ENCODE measurements at regions not wholly inside any gene's neighbourhood (a gene's known extent, or its start where the extent isn't known, plus 50 kb on each side); places are given as distances from the start of the nearest gene placed in this dataset.

DNA sequence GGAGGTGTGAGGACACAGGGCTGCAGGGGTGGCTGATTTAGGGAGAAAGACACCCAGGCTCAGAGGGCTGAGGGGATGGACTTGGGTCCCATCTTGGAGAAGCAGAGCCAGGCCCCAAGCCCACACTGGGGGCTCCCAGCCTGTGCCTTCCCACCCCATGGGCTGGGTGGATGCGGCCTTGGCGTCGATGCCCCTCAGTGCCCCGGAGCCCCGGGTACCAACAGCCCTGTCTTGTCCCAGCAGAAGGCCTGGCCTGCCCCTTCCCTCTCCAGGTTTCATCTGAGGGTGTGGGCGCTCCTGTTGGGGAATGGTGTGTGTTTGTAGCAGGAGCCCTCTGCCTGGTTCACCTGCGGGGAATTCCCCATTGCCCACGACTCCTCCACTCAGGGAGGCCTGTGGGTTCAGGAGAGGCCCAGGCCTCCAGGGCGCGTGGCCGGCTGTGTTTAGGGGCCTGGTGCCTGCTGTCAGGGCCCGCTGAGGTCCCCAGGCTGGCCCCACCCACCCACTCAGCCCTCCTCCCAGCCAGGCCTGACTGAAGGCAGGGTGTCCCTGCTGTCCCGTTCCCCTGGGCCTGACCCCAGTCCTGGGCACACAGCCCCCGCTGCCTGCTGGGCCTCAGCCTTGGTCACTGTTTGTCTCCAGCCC lies 51.1 kb upstream of the BEGAIN start:
- Histone ChIP-seq H3K27me3 (ENCODE audit: insufficient read depth, poor library complexity, severe bottlenecking) (no peaks in the 10 kb centered on the region), H3K9me3 (ENCODE audit: severe bottlenecking) (no peaks in the 10 kb centered on the region), H3K36me3 (ENCODE audit: low read depth) (no peaks in the 10 kb centered on the region), H3K4me1 (ENCODE audit: insufficient read depth, poor library complexity, severe bottlenecking) (no peaks in the 10 kb centered on the region), H3K27ac (ENCODE audit: poor library complexity, severe bottlenecking) (no peak overlapping the region), H3K4me3 (ENCODE audit: severe bottlenecking) (no peak overlapping the region)
- no peak for ATAC-seq (ENCODE audit: low read depth)
- no peak for TF ChIP-seq CTCF (IDR thresholded peaks at IDR 0.05; ENCODE audit: poor library complexity, severe bottlenecking)
- DNase-seq (ENCODE audit: low spot score): no peak

GRCh38 chr14:100639280-100639679 lies 52.1 kb upstream of the BEGAIN start:
- Histone ChIP-seq H3K27me3 (ENCODE audit: insufficient read depth, poor library complexity, severe bottlenecking) (no peaks in the 10 kb centered on the region), H3K27ac (ENCODE audit: poor library complexity, severe bottlenecking) (no peak overlapping the region), H3K4me3 (ENCODE audit: severe bottlenecking) (no peak overlapping the region), H3K9me3 (ENCODE audit: severe bottlenecking) (no peaks in the 10 kb centered on the region), H3K36me3 (ENCODE audit: low read depth) (no peaks in the 10 kb centered on the region), H3K4me1 (ENCODE audit: insufficient read depth, poor library complexity, severe bottlenecking) (no peaks in the 10 kb centered on the region)
- no peak for DNase-seq (ENCODE audit: low spot score)
- no peak for TF ChIP-seq CTCF (IDR thresholded peaks at IDR 0.05; ENCODE audit: poor library complexity, severe bottlenecking)
- ATAC-seq (ENCODE audit: low read depth): no peak

- no peaks in the 10 kb centered on the region for H3K4me1 ChIP-seq (ENCODE audit: insufficient read depth, poor library complexity, severe bottlenecking)
- DNase-seq (ENCODE audit: low spot score): no peak
- no peaks in the 10 kb centered on the region for H3K27me3 ChIP-seq (ENCODE audit: insufficient read depth, poor library complexity, severe bottlenecking)
- no peak for ATAC-seq (ENCODE audit: low read depth)
- H3K27ac ChIP-seq (ENCODE audit: poor library complexity, severe bottlenecking): no peak overlapping the region
- H3K4me3 ChIP-seq (ENCODE audit: severe bottlenecking): no peak overlapping the region
- H3K9me3 ChIP-seq (ENCODE audit: severe bottlenecking): no peaks in the 10 kb centered on the region
- H3K36me3 ChIP-seq (ENCODE audit: low read depth): no peaks in the 10 kb centered on the region
- no peak for TF ChIP-seq CTCF (IDR thresholded peaks at IDR 0.05; ENCODE audit: poor library complexity, severe bottlenecking)
Observed at GRCh38 chr14:100640471-100641273, 53.5 kb upstream of the BEGAIN start.

DNA sequence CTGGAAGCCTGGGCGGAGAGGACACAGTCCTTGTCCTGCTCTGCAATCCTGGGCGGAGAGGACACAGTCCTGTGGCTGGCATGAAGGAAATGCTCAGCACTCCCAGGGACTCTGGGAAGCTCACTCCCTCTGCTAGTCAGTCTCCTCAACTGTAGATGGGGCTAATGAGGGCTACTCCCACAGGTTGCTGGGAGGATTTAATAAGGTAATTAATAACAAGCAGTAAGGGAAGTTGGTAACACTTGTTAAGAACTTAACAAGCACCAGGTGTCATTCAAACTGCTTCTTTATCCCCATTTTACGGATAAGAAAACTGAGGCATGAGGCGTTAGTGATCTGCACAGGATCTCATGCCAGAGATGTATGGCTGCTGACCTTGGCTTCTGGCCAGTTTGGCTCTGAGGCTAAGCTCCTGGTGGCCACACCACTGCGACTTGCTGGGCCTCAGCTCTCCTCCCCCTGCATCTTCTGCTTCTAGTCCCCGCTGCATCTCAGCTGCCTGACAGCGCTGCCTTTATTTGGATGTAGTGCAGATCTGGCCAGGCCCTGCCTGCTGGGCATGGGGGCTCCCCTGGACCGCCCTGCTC lies 54.1 kb upstream of the BEGAIN start:
- no peak overlapping the region for H3K27ac ChIP-seq (ENCODE audit: poor library complexity, severe bottlenecking)
- H3K4me1 ChIP-seq (ENCODE audit: insufficient read depth, poor library complexity, severe bottlenecking): no peaks in the 10 kb centered on the region
- no peak for ATAC-seq (ENCODE audit: low read depth)
- H3K9me3 ChIP-seq (ENCODE audit: severe bottlenecking): no peaks in the 10 kb centered on the region
- no peak for DNase-seq (ENCODE audit: low spot score)
- H3K36me3 ChIP-seq (ENCODE audit: low read depth): no peaks in the 10 kb centered on the region
- no peak overlapping the region for H3K4me3 ChIP-seq (ENCODE audit: severe bottlenecking)
- H3K27me3 ChIP-seq (ENCODE audit: insufficient read depth, poor library complexity, severe bottlenecking): no peaks in the 10 kb centered on the region
- TF ChIP-seq CTCF (IDR thresholded peaks at IDR 0.05; ENCODE audit: poor library complexity, severe bottlenecking): no peak
